ENCODE measurements at regions not wholly inside any gene's neighbourhood (a gene's known extent, or its start where the extent isn't known, plus 50 kb on each side); places are given as distances from the start of the nearest gene placed in this dataset.

DNA sequence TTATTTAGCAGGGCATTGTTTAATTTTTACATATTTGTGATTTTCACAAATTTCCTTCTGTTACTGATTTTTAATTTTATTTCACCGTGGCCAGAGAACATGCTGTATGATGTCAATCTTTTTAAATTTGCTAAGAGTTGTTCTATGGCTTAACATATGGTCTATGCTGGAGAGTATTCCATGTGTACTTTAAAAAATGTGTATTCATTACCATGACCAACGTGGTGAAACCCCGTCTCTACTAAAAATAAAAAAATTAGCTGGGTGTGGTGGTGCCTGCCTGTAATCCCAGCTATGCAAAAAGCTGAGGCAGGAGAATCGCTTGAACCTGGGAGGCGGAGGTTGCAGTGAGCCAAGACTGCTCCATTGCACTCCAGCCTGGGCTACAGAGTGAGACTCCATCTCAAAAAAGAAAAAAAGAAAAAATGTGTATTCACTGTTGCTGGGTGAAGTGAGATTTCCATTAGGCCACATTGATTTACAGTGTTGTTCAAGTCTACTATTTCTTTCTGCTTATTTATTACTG is 258.2 kb downstream of the EDEM1 start:
- TF ChIP-seq, protein P1, sequence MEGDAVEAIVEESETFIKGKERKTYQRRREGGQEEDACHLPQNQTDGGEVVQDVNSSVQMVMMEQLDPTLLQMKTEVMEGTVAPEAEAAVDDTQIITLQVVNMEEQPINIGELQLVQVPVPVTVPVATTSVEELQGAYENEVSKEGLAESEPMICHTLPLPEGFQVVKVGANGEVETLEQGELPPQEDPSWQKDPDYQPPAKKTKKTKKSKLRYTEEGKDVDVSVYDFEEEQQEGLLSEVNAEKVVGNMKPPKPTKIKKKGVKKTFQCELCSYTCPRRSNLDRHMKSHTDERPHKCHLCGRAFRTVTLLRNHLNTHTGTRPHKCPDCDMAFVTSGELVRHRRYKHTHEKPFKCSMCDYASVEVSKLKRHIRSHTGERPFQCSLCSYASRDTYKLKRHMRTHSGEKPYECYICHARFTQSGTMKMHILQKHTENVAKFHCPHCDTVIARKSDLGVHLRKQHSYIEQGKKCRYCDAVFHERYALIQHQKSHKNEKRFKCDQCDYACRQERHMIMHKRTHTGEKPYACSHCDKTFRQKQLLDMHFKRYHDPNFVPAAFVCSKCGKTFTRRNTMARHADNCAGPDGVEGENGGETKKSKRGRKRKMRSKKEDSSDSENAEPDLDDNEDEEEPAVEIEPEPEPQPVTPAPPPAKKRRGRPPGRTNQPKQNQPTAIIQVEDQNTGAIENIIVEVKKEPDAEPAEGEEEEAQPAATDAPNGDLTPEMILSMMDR (IDR thresholded peaks at IDR 0.05; ENCODE audit: insufficient read depth, low read depth, low read length) = no peak
- CTCF ChIA-PET = no interaction called here
- Histone ChIP-seq H3K36me3 (ENCODE audit: control insufficient read depth, insufficient read depth, low read length) (no peaks in the 10 kb centered on the region), H3K27me3 (ENCODE audit: control insufficient read depth, insufficient read depth, low read length) (no peaks in the 10 kb centered on the region), H3K4me3 (ENCODE audit: low read depth, low read length) (no peak overlapping the region)
- DNase-seq (ENCODE audit: low read depth) = no peak
- POLR2A ChIA-PET = no interaction called here

DNA sequence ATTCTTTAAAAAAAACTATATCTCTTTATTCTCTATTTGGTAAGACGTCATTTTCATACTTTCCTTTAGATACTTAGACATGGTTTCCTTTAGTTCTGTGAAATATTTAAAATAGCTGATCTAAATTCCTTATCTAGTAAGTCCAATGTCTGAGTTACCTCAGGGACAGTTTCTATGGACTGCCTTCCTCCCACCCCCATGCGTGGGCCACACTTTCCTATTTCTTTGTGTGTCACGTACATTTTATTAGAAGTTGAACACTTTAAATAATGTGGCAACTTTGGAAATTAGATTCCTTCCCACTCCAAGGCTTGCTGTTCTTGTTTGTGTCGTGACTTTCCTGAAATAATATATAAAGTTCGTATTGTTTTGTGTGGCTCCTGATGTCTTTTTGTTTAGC is 260.7 kb downstream of the EDEM1 start:
- TF ChIP-seq, protein P1 (IDR thresholded peaks at IDR 0.05; ENCODE audit: insufficient read depth, low read depth, low read length) = no peak
- Histone ChIP-seq H3K4me3 (ENCODE audit: low read depth, low read length) (no peak overlapping the region), H3K27me3 (ENCODE audit: control insufficient read depth, insufficient read depth, low read length) (no peaks in the 10 kb centered on the region), H3K36me3 (ENCODE audit: control insufficient read depth, insufficient read depth, low read length) (no peaks in the 10 kb centered on the region)
- no peak for DNase-seq (ENCODE audit: low read depth)
- CTCF ChIA-PET = no interaction called here
- POLR2A ChIA-PET = no interaction called here

DNA sequence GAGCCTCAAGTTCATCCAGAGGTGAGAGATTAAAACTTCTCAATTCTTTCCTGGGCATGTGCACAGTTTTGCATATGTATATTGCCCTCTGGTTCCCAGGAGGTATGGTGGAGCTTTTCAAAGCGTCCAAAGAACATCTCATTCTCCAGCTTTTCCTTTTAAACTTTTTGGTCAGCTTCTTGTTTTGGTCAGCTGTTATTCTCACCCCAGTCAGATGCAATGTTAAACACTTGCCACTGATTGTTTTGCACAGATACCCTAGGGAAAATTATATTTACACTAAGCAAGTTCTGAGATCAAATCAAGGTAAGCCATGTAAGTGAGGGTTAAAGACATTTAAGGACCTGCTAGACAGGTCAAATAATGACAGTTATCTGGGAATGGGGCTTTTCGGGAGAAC is 261.3 kb downstream of the EDEM1 start:
- no peak for DNase-seq (ENCODE audit: low read depth)
- Histone ChIP-seq H3K4me3 (ENCODE audit: low read depth, low read length) (no peak overlapping the region), H3K27me3 (ENCODE audit: control insufficient read depth, insufficient read depth, low read length) (no peaks in the 10 kb centered on the region), H3K36me3 (ENCODE audit: control insufficient read depth, insufficient read depth, low read length) (no peaks in the 10 kb centered on the region)
- POLR2A ChIA-PET = no interaction called here
- CTCF ChIA-PET = interaction anchor here (0.8 kb wide), 1 partner anchor 53 kb away, joined by 3 read pairs; no protein-coding TSS in a partner anchor
- TF ChIP-seq, protein P1 (IDR thresholded peaks at IDR 0.05; ENCODE audit: insufficient read depth, low read depth, low read length) = no peak

DNA sequence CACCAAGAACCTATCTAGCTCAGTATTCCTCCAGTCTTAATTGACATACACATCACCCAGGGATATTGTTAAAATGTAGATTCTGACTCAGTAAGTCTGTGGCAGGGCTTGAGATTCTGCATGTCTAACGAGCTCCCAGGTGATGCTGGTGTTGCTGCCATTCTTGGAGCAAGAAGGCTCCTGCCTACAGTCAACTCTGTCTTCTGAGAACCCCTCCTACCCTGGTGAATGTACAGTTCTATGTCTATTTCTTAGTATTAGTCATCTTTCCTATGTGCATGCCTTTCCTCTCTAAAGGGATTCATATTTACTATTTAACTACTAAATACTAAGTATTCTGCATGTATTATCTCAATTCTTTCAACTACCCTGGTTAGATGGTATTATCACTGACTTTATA is 268.7 kb downstream of the EDEM1 start:
- TF ChIP-seq, protein P1 (IDR thresholded peaks at IDR 0.05; ENCODE audit: insufficient read depth, low read depth, low read length) = no peak
- Histone ChIP-seq H3K27me3 (ENCODE audit: control insufficient read depth, insufficient read depth, low read length) (no peaks in the 10 kb centered on the region), H3K36me3 (ENCODE audit: control insufficient read depth, insufficient read depth, low read length) (no peaks in the 10 kb centered on the region), H3K4me3 (ENCODE audit: low read depth, low read length) (no peak overlapping the region)
- ChIA-PET POLR2A (no interaction called here), CTCF (no interaction called here)
- no peak for DNase-seq (ENCODE audit: low read depth)

DNA sequence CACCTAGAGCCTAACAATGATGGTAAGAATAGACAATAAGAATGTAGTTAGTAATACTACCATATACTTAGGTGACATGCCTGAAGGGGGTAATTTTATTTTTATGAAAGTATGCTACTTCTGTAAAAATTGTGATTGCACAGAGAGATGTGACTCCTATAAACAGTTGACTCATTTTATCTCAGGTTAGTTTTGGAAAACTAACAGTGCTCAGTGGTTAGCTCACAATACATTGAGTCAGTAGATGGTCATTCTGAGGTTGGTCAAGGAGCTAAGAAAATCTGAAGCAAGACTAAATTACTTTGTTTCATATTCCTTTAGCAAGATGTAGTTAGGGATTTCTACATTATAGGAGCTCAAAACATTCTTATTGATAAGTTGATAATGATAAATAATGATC is 271.0 kb downstream of the EDEM1 start:
- TF ChIP-seq, protein P1 (IDR thresholded peaks at IDR 0.05; ENCODE audit: insufficient read depth, low read depth, low read length) = no peak
- ChIA-PET CTCF (no interaction called here), POLR2A (no interaction called here)
- Histone ChIP-seq H3K4me3 (ENCODE audit: low read depth, low read length) (no peak overlapping the region), H3K27me3 (ENCODE audit: control insufficient read depth, insufficient read depth, low read length) (no peaks in the 10 kb centered on the region), H3K36me3 (ENCODE audit: control insufficient read depth, insufficient read depth, low read length) (no peaks in the 10 kb centered on the region)
- no peak for DNase-seq (ENCODE audit: low read depth)

All from BJ (cell line).